ENCODE measurements at regions not wholly inside any gene's neighbourhood (a gene's known extent, or its start where the extent isn't known, plus 50 kb on each side); places are given as distances from the start of the nearest gene placed in this dataset.

GRCh38 chr4:116688536-116688935 lies 396.8 kb downstream of the TRAM1L1 start:
- no peak for TF ChIP-seq CTCF (conservative IDR thresholded peaks at IDR 0.05 in 1 of 2, IDR thresholded peaks at IDR 0.05 in 1 of 2; ENCODE audit: low read depth in 1 of 2, low read length in 2 of 2)
- no peak for TF ChIP-seq EZH2 (IDR thresholded peaks at IDR 0.05; ENCODE audit: low read length, missing control alignments)
